HEK293 (cell line): ENCODE measurements at regions not wholly inside any gene's neighbourhood (a gene's known extent, or its start where the extent isn't known, plus 50 kb on each side); places are given as distances from the start of the nearest gene placed in this dataset.

Source experiments
- CTCF ChIA-PET: fragments of 350-600 bp; formaldehyde crosslinking; extraction: SDS; loops from one replicate; lab custom pipeline; 2021; ENCODE audit warnings: antibody characterized with exemption; lab: Yijun Ruan, JAX
- POLR2A ChIA-PET: fragments of 300-600 bp; formaldehyde crosslinking; extraction: SDS; loops from one replicate; lab custom pipeline; 2020; ENCODE audit warnings: antibody characterized with exemption, inconsistent platforms; lab: Yijun Ruan, JAX
- H3K27ac ChIP-seq: fragments of 200-500 bp; sonication (Bioruptor generic); 2 replicates; pipeline ENCODE4 v1.5.1; 2014; ENCODE audit warnings: low read depth, low read length, control low read depth, inconsistent platforms; ENCODE audit errors: extremely low read depth
- H3K36me3 ChIP-seq, 2 experiments: fragments of 200-500 bp in 1 of 2; sonication (Bioruptor generic) in 1 of 2; 1 replicate in 1 of 2; 2 replicates in 1 of 2; pipeline ENCODE4 v1.5.1; 2014 to 2017; ENCODE audit warnings: inconsistent platforms in 2 of 2, low read length in 2 of 2; ENCODE audit not compliant: control insufficient read depth in 2 of 2, insufficient read depth in 1 of 2
- H3K4me1 ChIP-seq: fragments of 200-500 bp; sonication (Bioruptor generic); 2 replicates; pipeline ENCODE4 v1.5.1; 2014; ENCODE audit warnings: mild to moderate bottlenecking, low read length, inconsistent platforms; ENCODE audit not compliant: control insufficient read depth, insufficient read depth
- H3K4me3 ChIP-seq: 2 replicates; pipeline ENCODE4 v1.5.1; 2011; ENCODE audit warnings: low read depth, mild to moderate bottlenecking, control low read depth, low read length, moderate library complexity
- H3K9me3 ChIP-seq: fragments of 200-500 bp; sonication (Bioruptor generic); 2 replicates; pipeline ENCODE4 v1.5.1; 2014; ENCODE audit warnings: low read depth, low read length, inconsistent platforms; ENCODE audit not compliant: control insufficient read depth, insufficient read depth
- HOXA7 ChIP-seq: sonication (generic); formaldehyde crosslinking; IDR thresholded peaks from 2 replicates; pipeline ENCODE4 v1.8.1; 2022; ENCODE audit warnings: missing genetic modification reagents, borderline replicate concordance
- IKZF3 ChIP-seq: fragments of 450-650 bp; IDR thresholded peaks from 2 replicates; pipeline ENCODE4 v1.5.0; 2018; ENCODE audit warnings: missing biosample characterization, mild to moderate bottlenecking, missing genetic modification characterization, moderate library complexity
- KLF10 ChIP-seq: fragments of 450-650 bp; IDR thresholded peaks from 2 replicates; pipeline ENCODE4 v1.5.1; 2018; ENCODE audit warnings: missing biosample characterization, mild to moderate bottlenecking, missing genetic modification characterization
- MZF1 ChIP-seq: fragments of 450-650 bp; formaldehyde crosslinking; IDR thresholded peaks from 2 replicates; pipeline ENCODE4 v1.5.1; 2017; ENCODE audit warnings: missing biosample characterization, missing genetic modification characterization, borderline replicate concordance
- PBX3 ChIP-seq: sonication (generic); formaldehyde crosslinking; IDR thresholded peaks from 2 replicates; pipeline ENCODE4 v1.8.1; 2022; ENCODE audit warnings: mild to moderate bottlenecking, moderate library complexity, missing genetic modification reagents
- PRDM6 ChIP-seq: fragments of 450-650 bp; formaldehyde crosslinking; IDR thresholded peaks from 2 replicates; pipeline ENCODE4 v1.5.1; 2017; ENCODE audit warnings: missing biosample characterization, missing genetic modification characterization
- SCRT1 ChIP-seq: fragments of 450-650 bp; formaldehyde crosslinking; IDR thresholded peaks from 2 replicates; pipeline ENCODE4 v1.5.1; 2016; ENCODE audit warnings: missing biosample characterization, missing genetic modification characterization, borderline replicate concordance
- SP7 ChIP-seq: fragments of 450-650 bp; formaldehyde crosslinking; IDR thresholded peaks from 2 replicates; pipeline ENCODE4 v1.5.1; 2016; ENCODE audit warnings: missing biosample characterization, missing genetic modification characterization
- ZEB2 ChIP-seq: fragments of 450-650 bp; formaldehyde crosslinking; IDR thresholded peaks from 2 replicates; pipeline ENCODE4 v1.5.1; 2016; ENCODE audit warnings: missing biosample characterization, missing genetic modification characterization
- ZNF184 ChIP-seq: fragments of 450-650 bp; IDR thresholded peaks from 2 replicates; pipeline ENCODE4 v1.5.1; 2018; ENCODE audit warnings: missing biosample characterization, mild to moderate bottlenecking, missing genetic modification characterization
- ZNF221 ChIP-seq: fragments of 450-650 bp; formaldehyde crosslinking; IDR thresholded peaks from 2 replicates; pipeline ENCODE4 v1.5.1; 2017; ENCODE audit warnings: missing biosample characterization, missing genetic modification characterization, borderline replicate concordance
- ZNF248 ChIP-seq: fragments of 450-650 bp; formaldehyde crosslinking; IDR thresholded peaks from 2 replicates; pipeline ENCODE4 v1.5.1; 2017; ENCODE audit warnings: missing biosample characterization, missing genetic modification characterization
- ZNF350 ChIP-seq: fragments of 450-650 bp; formaldehyde crosslinking; IDR thresholded peaks from 2 replicates; pipeline ENCODE4 v1.5.0; 2017; ENCODE audit warnings: missing biosample characterization, mild to moderate bottlenecking, missing genetic modification characterization
- ZNF354C ChIP-seq: fragments of 450-650 bp; formaldehyde crosslinking; IDR thresholded peaks from 2 replicates; pipeline ENCODE4 v1.5.1; 2016; ENCODE audit warnings: missing biosample characterization, missing genetic modification characterization, low read depth, borderline replicate concordance
- ZNF37A ChIP-seq: fragments of 450-650 bp; IDR thresholded peaks from 2 replicates; pipeline ENCODE4 v1.5.1; 2018; ENCODE audit warnings: missing biosample characterization, missing genetic modification characterization
- ZNF394 ChIP-seq: fragments of 450-650 bp; formaldehyde crosslinking; IDR thresholded peaks from 2 replicates; pipeline ENCODE4 v1.5.1; 2016; ENCODE audit warnings: missing biosample characterization, missing genetic modification characterization, mild to moderate bottlenecking, moderate library complexity, borderline replicate concordance
- ZNF449 ChIP-seq: fragments of 450-650 bp; formaldehyde crosslinking; IDR thresholded peaks from 2 replicates; pipeline ENCODE4 v1.5.1; 2017; ENCODE audit warnings: missing biosample characterization, mild to moderate bottlenecking, missing genetic modification characterization, moderate library complexity
- ZNF513 ChIP-seq: fragments of 450-650 bp; IDR thresholded peaks from 2 replicates; pipeline ENCODE4 v1.5.1; 2018; ENCODE audit warnings: missing biosample characterization, missing genetic modification characterization
- ZNF518A ChIP-seq: fragments of 450-650 bp; formaldehyde crosslinking; conservative IDR thresholded peaks from 2 replicates; pipeline ENCODE4 v1.5.1; 2016; ENCODE audit warnings: low read depth, missing biosample characterization, missing genetic modification characterization
- ZNF561 ChIP-seq: fragments of 450-650 bp; IDR thresholded peaks from 2 replicates; pipeline ENCODE4 v1.5.1; 2018; ENCODE audit warnings: missing biosample characterization, missing genetic modification characterization, borderline replicate concordance
- ZNF621 ChIP-seq: fragments of 450-650 bp; formaldehyde crosslinking; IDR thresholded peaks from 2 replicates; pipeline ENCODE4 v1.5.1; 2017; ENCODE audit warnings: missing biosample characterization, missing genetic modification characterization
- ZNF623 ChIP-seq: fragments of 450-650 bp; formaldehyde crosslinking; IDR thresholded peaks from 2 replicates; pipeline ENCODE4 v1.5.1; 2016; ENCODE audit warnings: missing biosample characterization, missing genetic modification characterization
- ZNF626 ChIP-seq: fragments of 450-650 bp; sonication (Bioruptor Pico); formaldehyde crosslinking; IDR thresholded peaks from 2 replicates; pipeline ENCODE4 v1.5.1; 2018; ENCODE audit warnings: missing biosample characterization, missing genetic modification characterization, inconsistent platforms
- ZNF660 ChIP-seq: fragments of 450-650 bp; IDR thresholded peaks from 2 replicates; pipeline ENCODE4 v1.5.1; 2018; ENCODE audit warnings: missing biosample characterization, mild to moderate bottlenecking, missing genetic modification characterization
- ZXDB ChIP-seq: fragments of 450-650 bp; formaldehyde crosslinking; IDR thresholded peaks from 2 replicates; pipeline ENCODE4 v1.5.1; 2016; ENCODE audit warnings: missing biosample characterization, missing genetic modification characterization

- TF ChIP-seq ZNF248 (no peak), PBX3 (CRISPR knock-in tag) (no peak)
Measured at GRCh38 chr6:27161603-27161945, 85.9 kb upstream of the PRSS16 start (continued).

- Histone ChIP-seq H3K27ac (no peak overlapping the region), H3K4me3 (no peak overlapping the region), H3K9me3 (no peaks in the 10 kb centered on the region), H3K4me1 (no peaks in the 10 kb centered on the region), H3K36me3 (no peaks in the 10 kb centered on the region)
- ChIA-PET CTCF (interaction anchor here (0.5 to 4.5 kb wide), 11 partner anchors 13 to 1495 kb away, joined by 3 to 22 read pairs (median 4); no protein-coding TSS in a partner anchor), POLR2A (interaction anchor here (1.0 kb wide), 1 partner anchor 15 kb away, joined by 4 read pairs; no protein-coding TSS in a partner anchor)
- peak; percentile 81 for TF ChIP-seq ZNF660 (tag by site-specific recombination)
- 0 out of 2 replicates have a peak, but pooled peaks have one; percentile 30 for TF ChIP-seq ZEB2
- peak; percentile 69 for TF ChIP-seq KLF10 (tag by site-specific recombination)
- 0 out of 2 replicates have a peak, but pooled peaks have one; percentile 39 for TF ChIP-seq ZNF518A (tag by site-specific recombination)
- 0 out of 2 replicates have a peak, but pooled peaks have one; percentile 10 for TF ChIP-seq ZNF37A (tag by site-specific recombination)
- no peak for TF ChIP-seq HOXA7
- peak; percentile 62; the same call in 1 of the 2 replicates for TF ChIP-seq ZNF449
- peak; percentile 76 for TF ChIP-seq ZNF561 (tag by site-specific recombination)
- TF ChIP-seq SCRT1 (tag by site-specific recombination), result no peak
- 0 out of 2 replicates have a peak, but pooled peaks have one; percentile 12 for TF ChIP-seq ZNF623 (tag by site-specific recombination)
- no peak for TF ChIP-seq ZNF621
- peak; percentile 79 for TF ChIP-seq PRDM6 (tag by site-specific recombination)
- TF ChIP-seq MZF1 (tag by site-specific recombination), result peak; percentile 17; the same call in 1 of the 2 replicates
- peak; percentile 56; the same call in 1 of the 2 replicates for TF ChIP-seq IKZF3
- peak; percentile 48; the same call in 1 of the 2 replicates for TF ChIP-seq ZNF626 (tag by site-specific recombination)
- TF ChIP-seq ZNF221 (tag by site-specific recombination), result peak; percentile 9; the same call in 1 of the 2 replicates
- no peak for TF ChIP-seq ZNF354C
- peak; percentile 46; the same call in 1 of the 2 replicates for TF ChIP-seq ZNF394
- peak; percentile 63; the same call in 1 of the 2 replicates for TF ChIP-seq ZXDB
- peak; percentile 28; the same call in 1 of the 2 replicates for TF ChIP-seq ZNF513 (tag by site-specific recombination)
- peak; percentile 59 for TF ChIP-seq SP7
- no peak for TF ChIP-seq ZNF350
- peak; percentile 32; the same call in 1 of the 2 replicates for TF ChIP-seq ZNF184
Measured at GRCh38 chr6:27161946-27162603, 85.4 kb upstream of the PRSS16 start.
